ENCODE measurements at regions not wholly inside any gene's neighbourhood (a gene's known extent, or its start where the extent isn't known, plus 50 kb on each side); places are given as distances from the start of the nearest gene placed in this dataset.

GRCh38 chr13:22652796-22653195, 528.0 kb upstream of the SGCG start:
- Histone ChIP-seq H4K8ac (replicated peaks; ENCODE audit: insufficient read length, low read depth, low read length) (no peak overlapping the region), H4K5ac (ENCODE audit: insufficient read length, low read depth, low read length) (no peak overlapping the region), H2BK5ac (ENCODE audit: insufficient read length, low read length) (no peak overlapping the region), H3T11ph (ENCODE audit: low read length) (no peak overlapping the region), H3K18ac (ENCODE audit: insufficient read length, low read depth, low read length) (no peak overlapping the region), H3K23me2 (ENCODE audit: insufficient read length, low read depth, low read length, poor library complexity, severe bottlenecking) (no peaks in the 10 kb centered on the region), H3K9ac (ENCODE audit: extremely low read depth, insufficient read length, low read length) (no peak overlapping the region), H3K79me2 (ENCODE audit: insufficient read depth, low read length) (no peaks in the 10 kb centered on the region), H4K91ac (ENCODE audit: insufficient read length, low read depth, low read length) (no peak overlapping the region), H3K27ac (ENCODE audit: insufficient read length, low read depth, low read length) (no peak overlapping the region), H2BK20ac (ENCODE audit: low read depth, low read length, poor library complexity, severe bottlenecking) (no peak overlapping the region), H2AK5ac (ENCODE audit: insufficient read length, low read length) (no peak overlapping the region), H3K79me1 (ENCODE audit: insufficient read depth, low read depth, low read length, poor library complexity, severe bottlenecking) (no peaks in the 10 kb centered on the region), H4K20me1 (ENCODE audit: control insufficient read depth, insufficient read depth, insufficient read length) (no peaks in the 10 kb centered on the region), H2BK15ac (ENCODE audit: low read depth, low read length) (no peak overlapping the region), H3K4me1 (ENCODE audit: insufficient read depth, low read length) (no peaks in the 10 kb centered on the region), H3K4ac (ENCODE audit: low read depth, low read length) (no peak overlapping the region), H3K14ac (ENCODE audit: insufficient read depth, low read length) (no peak overlapping the region), H2BK120ac (ENCODE audit: low read depth, low read length, poor library complexity, severe bottlenecking) (no peak overlapping the region), H3K9me3 (ENCODE audit: control insufficient read depth, low read depth, low read length) (no peaks in the 10 kb centered on the region), H2AFZ (ENCODE audit: low read length) (no peak overlapping the region), H3K4me2 (ENCODE audit: insufficient read depth, insufficient read length, low read length) (no peak overlapping the region), H3K27me3 (ENCODE audit: insufficient read depth, low read length) (no peaks in the 10 kb centered on the region), H3K23ac (ENCODE audit: insufficient read length, low read depth, low read length) (no peak overlapping the region), H2BK12ac (ENCODE audit: insufficient read length, low read depth, low read length) (no peak overlapping the region), H3K56ac (ENCODE audit: insufficient read length, low read depth, low read length) (no peak overlapping the region)
- DNase-seq: no peak
- Mint-ChIP-seq H3K4me1 (peaks cover 2 to 7% of the 10 kb centered on the region in 2 experiments), H3K27ac (peak overlapping the region in 1 of 3 experiments; percentile 40; a peak in 1 of 7 replicates), H3K27me3 (ENCODE audit: low read depth) (no peaks in the 10 kb centered on the region), H3K36me3 (ENCODE audit: insufficient read depth in 1 of 3, low read depth in 3 of 3) (no peaks in the 10 kb centered on the region), H3K4me3 (no peak overlapping the region), H3K9me3 (no peaks in the 10 kb centered on the region)
- no peak for TF ChIP-seq CTCF (conservative IDR thresholded peaks at IDR 0.05)
- WGBS (ENCODE audit: extremely low coverage, insufficient read length, low lambda C conversion rate): no CpG with 5 or more reads among the region's 8 CpGs
